ENCODE measurements at regions not wholly inside any gene's neighbourhood (a gene's known extent, or its start where the extent isn't known, plus 50 kb on each side); places are given as distances from the start of the nearest gene placed in this dataset.

- TF ChIP-seq CTCF (IDR thresholded peaks at IDR 0.05 in 8 of 11, conservative IDR thresholded peaks at IDR 0.05 in 3 of 11) (no peak), POLR2A (IDR thresholded peaks at IDR 0.05) (no peak), POLR2AphosphoS5 (IDR thresholded peaks at IDR 0.05) (no peak)
Observed at GRCh38 chr15:93176065-93176464, 87.1 kb upstream of the RGMA start.

Data from spleen (tissue), 7 donors.